ENCODE measurements at regions not wholly inside any gene's neighbourhood (a gene's known extent, or its start where the extent isn't known, plus 50 kb on each side); places are given as distances from the start of the nearest gene placed in this dataset.

DNA sequence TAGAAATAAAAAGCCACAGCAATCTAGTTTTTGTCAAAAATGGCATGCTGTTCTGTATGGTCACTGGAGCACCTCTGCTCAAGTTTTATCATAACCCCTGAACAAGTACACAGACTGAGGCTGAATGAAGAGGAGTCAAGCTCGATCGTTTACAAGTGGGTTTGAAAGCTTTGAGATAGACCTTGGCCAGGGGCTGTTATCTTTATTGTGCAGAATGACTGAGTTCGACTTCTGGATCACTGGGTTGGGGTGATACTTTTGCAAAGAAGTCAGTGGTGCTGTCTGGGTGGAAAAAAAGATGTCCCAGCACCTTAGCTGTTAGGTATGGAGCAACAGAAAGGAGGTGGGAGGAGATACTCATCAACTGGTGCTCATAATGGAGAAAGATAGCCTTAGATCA is 446.0 kb downstream of the HACE1 start (continued):
- TF ChIP-seq, protein P1, sequence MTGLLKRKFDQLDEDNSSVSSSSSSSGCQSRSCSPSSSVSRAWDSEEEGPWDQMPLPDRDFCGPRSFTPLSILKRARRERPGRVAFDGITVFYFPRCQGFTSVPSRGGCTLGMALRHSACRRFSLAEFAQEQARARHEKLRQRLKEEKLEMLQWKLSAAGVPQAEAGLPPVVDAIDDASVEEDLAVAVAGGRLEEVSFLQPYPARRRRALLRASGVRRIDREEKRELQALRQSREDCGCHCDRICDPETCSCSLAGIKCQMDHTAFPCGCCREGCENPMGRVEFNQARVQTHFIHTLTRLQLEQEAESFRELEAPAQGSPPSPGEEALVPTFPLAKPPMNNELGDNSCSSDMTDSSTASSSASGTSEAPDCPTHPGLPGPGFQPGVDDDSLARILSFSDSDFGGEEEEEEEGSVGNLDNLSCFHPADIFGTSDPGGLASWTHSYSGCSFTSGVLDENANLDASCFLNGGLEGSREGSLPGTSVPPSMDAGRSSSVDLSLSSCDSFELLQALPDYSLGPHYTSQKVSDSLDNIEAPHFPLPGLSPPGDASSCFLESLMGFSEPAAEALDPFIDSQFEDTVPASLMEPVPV (CRISPR knock-in tag; IDR thresholded peaks at IDR 0.05): no peak
- TF ChIP-seq SRSF9 (IDR thresholded peaks at IDR 0.05; ENCODE audit: borderline replicate concordance, insufficient read depth, low read depth, low read length, poor library complexity, severe bottlenecking) (no peak), SIX1 (CRISPR knock-in tag; IDR thresholded peaks at IDR 0.05; ENCODE audit: borderline replicate concordance) (no peak), HNF4G (IDR thresholded peaks at IDR 0.05; ENCODE audit: borderline replicate concordance, low read depth, low read length) (no peak), HNF4G (CRISPR knock-in tag; IDR thresholded peaks at IDR 0.05; ENCODE audit: borderline replicate concordance, low read depth) (no peak)

DNA sequence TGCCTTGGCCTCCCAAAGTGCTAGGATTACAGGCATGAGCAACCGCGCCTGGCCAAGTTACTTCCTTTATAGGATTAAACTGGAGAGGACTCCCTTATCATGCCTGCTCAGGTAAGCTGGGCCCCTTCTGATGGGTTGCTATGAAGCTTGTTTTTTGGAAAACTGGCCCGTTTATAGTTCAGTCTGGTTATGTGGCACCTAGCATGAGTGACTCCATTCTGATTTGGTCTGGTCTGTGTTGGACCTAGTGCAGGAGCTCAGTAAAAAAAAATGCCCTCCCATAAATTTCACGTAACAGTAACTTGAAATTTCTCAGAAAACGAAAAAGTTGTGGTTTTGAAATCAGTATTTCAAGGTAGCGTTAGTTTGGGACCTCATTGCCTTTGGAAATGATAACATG is 448.4 kb downstream of the HACE1 start:
- in situ Hi-C loops (cut with HindIII; ENCODE audit: extremely low pct_ligation_motif_present, low pct_unique_long_range_greater_than_20kb): no loop called here
- ATAC-seq: no peak
- intact Hi-C loops (cut with micrococcal nuclease; ENCODE audit: unreplicated experiment): no loop called here
- TF ChIP-seq, protein P2, sequence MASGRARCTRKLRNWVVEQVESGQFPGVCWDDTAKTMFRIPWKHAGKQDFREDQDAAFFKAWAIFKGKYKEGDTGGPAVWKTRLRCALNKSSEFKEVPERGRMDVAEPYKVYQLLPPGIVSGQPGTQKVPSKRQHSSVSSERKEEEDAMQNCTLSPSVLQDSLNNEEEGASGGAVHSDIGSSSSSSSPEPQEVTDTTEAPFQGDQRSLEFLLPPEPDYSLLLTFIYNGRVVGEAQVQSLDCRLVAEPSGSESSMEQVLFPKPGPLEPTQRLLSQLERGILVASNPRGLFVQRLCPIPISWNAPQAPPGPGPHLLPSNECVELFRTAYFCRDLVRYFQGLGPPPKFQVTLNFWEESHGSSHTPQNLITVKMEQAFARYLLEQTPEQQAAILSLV (CRISPR knock-in tag; IDR thresholded peaks at IDR 0.05; ENCODE audit: borderline replicate concordance): no peak
- no peak for TF ChIP-seq ZNF607 (CRISPR knock-in tag; IDR thresholded peaks at IDR 0.05; ENCODE audit: borderline replicate concordance)
- no peak for TF ChIP-seq ZNF841 (CRISPR knock-in tag; IDR thresholded peaks at IDR 0.05; ENCODE audit: borderline replicate concordance)
- TF ChIP-seq, protein P3, sequence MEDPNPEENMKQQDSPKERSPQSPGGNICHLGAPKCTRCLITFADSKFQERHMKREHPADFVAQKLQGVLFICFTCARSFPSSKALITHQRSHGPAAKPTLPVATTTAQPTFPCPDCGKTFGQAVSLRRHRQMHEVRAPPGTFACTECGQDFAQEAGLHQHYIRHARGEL (CRISPR knock-in tag; IDR thresholded peaks at IDR 0.05): no peak
- TF ChIP-seq KDM2A (CRISPR knock-in tag; IDR thresholded peaks at IDR 0.05; ENCODE audit: borderline replicate concordance, low read depth): no peak
- TF ChIP-seq, protein P4, sequence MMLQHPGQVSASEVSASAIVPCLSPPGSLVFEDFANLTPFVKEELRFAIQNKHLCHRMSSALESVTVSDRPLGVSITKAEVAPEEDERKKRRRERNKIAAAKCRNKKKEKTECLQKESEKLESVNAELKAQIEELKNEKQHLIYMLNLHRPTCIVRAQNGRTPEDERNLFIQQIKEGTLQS (CRISPR knock-in tag; IDR thresholded peaks at IDR 0.05): no peak
- no peak for TF ChIP-seq PLRG1 (conservative IDR thresholded peaks at IDR 0.05)
- TF ChIP-seq, protein P5, sequence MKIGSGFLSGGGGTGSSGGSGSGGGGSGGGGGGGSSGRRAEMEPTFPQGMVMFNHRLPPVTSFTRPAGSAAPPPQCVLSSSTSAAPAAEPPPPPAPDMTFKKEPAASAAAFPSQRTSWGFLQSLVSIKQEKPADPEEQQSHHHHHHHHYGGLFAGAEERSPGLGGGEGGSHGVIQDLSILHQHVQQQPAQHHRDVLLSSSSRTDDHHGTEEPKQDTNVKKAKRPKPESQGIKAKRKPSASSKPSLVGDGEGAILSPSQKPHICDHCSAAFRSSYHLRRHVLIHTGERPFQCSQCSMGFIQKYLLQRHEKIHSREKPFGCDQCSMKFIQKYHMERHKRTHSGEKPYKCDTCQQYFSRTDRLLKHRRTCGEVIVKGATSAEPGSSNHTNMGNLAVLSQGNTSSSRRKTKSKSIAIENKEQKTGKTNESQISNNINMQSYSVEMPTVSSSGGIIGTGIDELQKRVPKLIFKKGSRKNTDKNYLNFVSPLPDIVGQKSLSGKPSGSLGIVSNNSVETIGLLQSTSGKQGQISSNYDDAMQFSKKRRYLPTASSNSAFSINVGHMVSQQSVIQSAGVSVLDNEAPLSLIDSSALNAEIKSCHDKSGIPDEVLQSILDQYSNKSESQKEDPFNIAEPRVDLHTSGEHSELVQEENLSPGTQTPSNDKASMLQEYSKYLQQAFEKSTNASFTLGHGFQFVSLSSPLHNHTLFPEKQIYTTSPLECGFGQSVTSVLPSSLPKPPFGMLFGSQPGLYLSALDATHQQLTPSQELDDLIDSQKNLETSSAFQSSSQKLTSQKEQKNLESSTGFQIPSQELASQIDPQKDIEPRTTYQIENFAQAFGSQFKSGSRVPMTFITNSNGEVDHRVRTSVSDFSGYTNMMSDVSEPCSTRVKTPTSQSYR (CRISPR knock-in tag; IDR thresholded peaks at IDR 0.05; ENCODE audit: borderline replicate concordance): no peak
- TF ChIP-seq ZNF747 (CRISPR knock-in tag; IDR thresholded peaks at IDR 0.05; ENCODE audit: borderline replicate concordance): no peak
- no peak for TF ChIP-seq ZNF20 (CRISPR knock-in tag; IDR thresholded peaks at IDR 0.05)
- no peak for TF ChIP-seq ZNF260 (CRISPR knock-in tag; IDR thresholded peaks at IDR 0.05; ENCODE audit: borderline replicate concordance, low read depth)
- TF ChIP-seq ZNF329 (CRISPR knock-in tag; IDR thresholded peaks at IDR 0.05; ENCODE audit: low read depth): no peak
- no peak for FAIRE-seq
- Histone ChIP-seq H3K36me3 (replicated peaks in 1 of 2; ENCODE audit: control insufficient read depth in 1 of 2, insufficient read depth in 2 of 2, low read length in 2 of 2) (no peaks in the 10 kb centered on the region), H4K20me1 (ENCODE audit: insufficient read depth, low read length) (no peaks in the 10 kb centered on the region), H3K4me3 (replicated peaks in 1 of 3; ENCODE audit: insufficient read depth in 1 of 3, low read depth in 2 of 3, low read length in 3 of 3) (no peak overlapping the region), H3K27ac (ENCODE audit: extremely low read length, insufficient read depth, low read length) (no peak overlapping the region), H3K79me2 (ENCODE audit: insufficient read depth, low read length) (no peaks in the 10 kb centered on the region), H3K4me1 (ENCODE audit: insufficient read depth, low read length) (no peaks in the 10 kb centered on the region), H2AFZ (ENCODE audit: low read length) (no peak overlapping the region), H3K9me3 (ENCODE audit: low read length) (no peaks in the 10 kb centered on the region), H3K4me2 (ENCODE audit: low read depth, low read length) (no peak overlapping the region), H3K27me3 (ENCODE audit: control insufficient read depth in 1 of 2, insufficient read depth in 2 of 2, low read length in 2 of 2) (peaks cover 0 to 6% of the 10 kb centered on the region in 2 experiments; a peak in 3 of 5 replicates), H3K9ac (ENCODE audit: insufficient read depth, low read depth, low read length) (no peak overlapping the region)
- POLR2A ChIA-PET: no interaction called here
- CTCF ChIA-PET (ENCODE audit: low intra/inter-chr PET ratio, low total read pairs): no interaction called here
- 25% methylated on average over 6 of the region's 6 CpGs for WGBS (ENCODE audit: low lambda C conversion rate)
- no peak for DNase-seq (ENCODE audit: low spot score)
- BruUV-seq (replicated peaks): no TSS peak

Measured in HepG2 (cell line).